Stimulated activated CD8-positive, alpha-beta memory T cell treated with anti-CD3 and anti-CD28 coated beads, Interleukin-4, amount 100 ng/mL, for 1 hour (primary cell): ENCODE measurements at regions not wholly inside any gene's neighbourhood (a gene's known extent, or its start where the extent isn't known, plus 50 kb on each side); places are given as distances from the start of the nearest gene placed in this dataset.

Source experiments
- DNase-seq, 2 donors: peaks; one replicate each; pipeline ENCODE4 v3.0.0-alpha.2; 2020; ENCODE audit warnings: low read depth in 2 of 2, low spot score in 1 of 2

DNA sequence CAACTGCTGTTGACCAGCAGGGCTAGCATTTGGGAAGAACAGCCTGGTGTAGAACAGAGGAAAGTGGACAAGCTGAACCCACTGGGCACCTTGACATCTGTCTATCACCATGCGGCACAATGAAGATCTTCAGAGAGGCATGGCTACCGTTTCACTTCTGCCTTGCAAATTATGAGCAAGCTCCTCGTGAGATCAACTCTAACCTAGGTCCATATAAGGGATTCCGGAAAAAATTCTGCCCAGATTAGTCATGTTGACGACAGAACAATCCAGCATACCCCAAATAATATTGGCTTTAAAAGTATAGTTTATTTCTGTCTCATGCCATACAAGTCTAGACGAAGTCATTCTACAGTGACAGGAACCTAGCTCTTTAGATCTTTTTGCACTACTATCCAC is 91.6 kb upstream of the ATF7IP start:
- no peak for DNase-seq

- DNase-seq = no peak
These were observed 90.4 kb upstream of the ATF7IP start for GRCh38 chr12:14275111-14275510.

DNA sequence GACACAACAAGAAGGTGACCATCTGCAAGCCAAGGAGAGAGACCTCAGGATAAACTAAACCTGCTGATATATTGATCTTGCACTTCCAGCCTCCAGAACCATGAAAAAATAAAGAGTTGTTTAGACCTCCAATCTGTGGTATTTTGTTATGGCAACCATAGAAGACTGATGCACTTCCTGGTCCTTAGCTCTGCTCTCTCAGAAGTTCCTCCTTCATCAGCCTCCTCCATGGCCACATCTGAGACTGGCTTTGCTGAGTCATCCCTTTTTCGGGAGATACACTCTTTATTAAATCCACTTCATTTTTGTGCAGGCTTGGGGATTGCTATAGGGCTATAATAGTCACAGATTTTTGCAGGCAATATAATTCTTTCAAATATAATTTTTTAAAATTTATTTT is 89.6 kb upstream of the ATF7IP start:
- no peak for DNase-seq

DNA sequence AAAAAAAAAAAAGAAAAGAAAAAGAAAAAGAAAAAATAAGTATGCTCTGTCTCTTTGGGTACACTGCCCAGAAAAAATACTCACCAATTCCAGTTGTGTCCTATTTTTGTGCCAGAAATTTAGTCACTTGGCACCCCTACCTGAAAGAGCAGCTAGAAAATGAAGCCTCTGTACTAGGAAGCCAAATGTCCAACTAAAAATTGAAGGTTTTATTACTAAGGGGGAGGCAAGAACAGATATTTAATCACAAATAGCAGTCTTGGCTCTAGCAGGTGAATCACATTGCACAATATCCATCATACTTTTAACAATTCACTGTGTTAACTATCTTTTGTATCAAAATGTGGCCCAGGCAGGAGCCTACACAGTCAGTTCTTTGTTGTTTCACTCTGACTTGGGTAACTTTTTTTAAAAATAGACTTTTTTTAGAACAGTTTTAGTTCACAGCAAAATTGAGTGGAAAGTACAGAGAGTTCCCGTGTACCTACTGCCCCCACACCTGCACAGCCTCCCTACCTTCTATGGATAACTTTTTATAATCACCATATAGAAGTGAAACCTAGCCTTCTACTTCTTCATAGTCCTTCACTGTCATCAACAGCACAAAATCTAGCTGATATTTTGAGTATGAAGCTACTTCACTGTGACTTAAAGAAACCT is 87.1 kb upstream of the ATF7IP start:
- no peak for DNase-seq

- no peak for DNase-seq
These were observed 85.6 kb upstream of the ATF7IP start for GRCh38 chr12:14279845-14280244.

DNA sequence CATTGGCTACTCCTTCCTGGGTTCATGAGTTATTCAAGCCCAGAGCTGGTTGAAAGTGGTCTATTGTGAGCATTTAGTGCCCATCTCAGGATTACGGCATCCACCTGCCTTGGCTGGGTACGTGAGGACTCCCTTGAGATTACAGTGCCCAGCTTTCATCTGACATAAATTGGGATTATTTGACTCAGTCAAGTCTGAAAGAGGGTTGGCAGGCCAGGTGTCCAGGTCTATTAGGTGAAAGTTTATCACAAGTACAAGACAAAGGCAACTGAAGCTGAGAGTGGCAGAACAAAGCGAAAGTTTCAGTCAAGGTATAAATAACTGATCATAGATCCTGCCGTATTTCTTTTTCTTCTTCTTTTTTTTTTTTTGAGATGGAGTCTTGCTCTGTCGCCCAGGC is 84.6 kb upstream of the ATF7IP start:
- no peak for DNase-seq

GRCh38 chr12:14281539-14281938 is 83.9 kb upstream of the ATF7IP start:
- DNase-seq = no peak

GRCh38 chr12:14283489-14284144 is 81.9 kb upstream of the ATF7IP start:
- no peak for DNase-seq

GRCh38 chr12:14284184-14284722 is 81.2 kb upstream of the ATF7IP start:
- no peak for DNase-seq

GRCh38 chr12:14289601-14290000 is 75.9 kb upstream of the ATF7IP start:
- no peak for DNase-seq

DNA sequence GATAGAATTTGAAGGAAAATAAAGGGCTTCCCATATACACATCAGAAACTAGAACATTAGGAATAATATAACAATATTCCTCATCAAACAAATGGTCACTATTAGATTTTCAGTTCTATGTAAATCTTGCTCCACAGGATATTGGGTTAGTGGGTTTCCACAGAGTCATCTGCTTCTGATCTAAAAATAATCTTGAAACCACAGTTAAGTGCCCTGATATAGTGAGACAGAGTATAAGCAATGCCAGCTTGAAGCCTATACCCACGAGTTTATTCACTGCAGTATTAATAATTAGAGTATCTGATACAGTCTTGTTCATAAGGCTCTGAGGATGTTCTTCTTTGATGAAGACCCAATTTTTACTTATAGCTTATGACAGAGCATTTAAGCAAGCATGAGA is 74.5 kb upstream of the ATF7IP start:
- DNase-seq = no peak

- no peak for DNase-seq
These were observed 61.8 kb upstream of the ATF7IP start for GRCh38 chr12:14303661-14304155.

DNA sequence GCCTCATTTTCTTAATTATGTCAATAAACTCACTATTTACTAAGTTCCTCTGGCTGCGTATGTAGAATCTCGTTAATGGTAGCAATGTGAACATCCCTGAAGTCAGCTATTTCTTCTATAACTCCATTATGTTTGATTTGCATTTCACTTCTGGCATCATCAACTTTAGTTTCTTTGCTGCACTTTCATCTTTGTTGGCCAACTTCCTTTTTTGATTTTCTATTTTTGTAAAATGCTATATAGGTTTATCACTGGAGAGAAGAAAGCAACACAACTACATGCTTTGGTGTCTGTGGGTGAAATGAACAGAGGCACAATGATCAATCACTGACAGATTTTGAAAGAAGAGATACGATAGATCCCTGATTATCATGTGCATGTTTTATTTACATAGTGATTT is 58.5 kb upstream of the ATF7IP start:
- DNase-seq = no peak

DNA sequence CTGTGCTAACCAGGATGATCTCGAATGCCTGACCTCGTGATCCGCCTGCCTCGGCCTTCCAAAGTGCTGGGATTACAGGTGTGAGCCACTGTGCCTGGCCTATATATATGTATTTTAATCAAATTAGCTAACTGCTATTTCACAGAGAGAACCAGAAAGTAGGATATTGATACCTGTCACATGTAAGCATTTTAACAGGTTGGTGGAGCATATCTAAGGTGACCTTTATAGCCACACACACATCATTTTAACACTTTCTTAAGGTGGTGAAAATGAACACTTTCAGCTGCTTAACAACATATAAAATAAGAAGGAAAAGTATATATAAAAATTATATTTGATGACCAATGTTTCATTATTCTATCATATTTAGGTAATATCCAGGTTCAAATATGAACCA is 57.0 kb upstream of the ATF7IP start:
- no peak for DNase-seq

GRCh38 chr12:14310866-14311265 is 54.6 kb upstream of the ATF7IP start:
- DNase-seq = no peak

- DNase-seq = no peak
These were observed 51.9 kb upstream of the ATF7IP start for GRCh38 chr12:14313379-14314138.

DNA sequence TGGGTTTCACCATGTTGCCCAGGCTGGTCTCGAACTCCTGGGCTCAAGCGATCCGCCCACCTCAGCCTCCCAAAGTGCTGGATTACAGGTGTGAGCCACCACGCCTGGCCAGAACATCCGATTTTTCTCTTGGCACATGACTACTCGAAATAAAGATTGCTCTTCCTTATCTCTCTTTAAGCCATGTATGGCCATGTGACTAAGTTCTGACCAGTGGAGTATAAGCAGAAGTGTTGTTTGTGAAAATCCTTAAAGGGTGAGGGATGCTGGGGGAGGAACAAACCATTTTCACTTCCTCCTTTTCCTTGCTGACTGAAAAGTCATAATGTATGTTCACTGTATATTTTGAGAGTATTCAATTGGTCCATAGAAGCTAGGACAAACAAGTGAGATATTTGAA is 50.7 kb upstream of the ATF7IP start:
- DNase-seq = no peak

DNA sequence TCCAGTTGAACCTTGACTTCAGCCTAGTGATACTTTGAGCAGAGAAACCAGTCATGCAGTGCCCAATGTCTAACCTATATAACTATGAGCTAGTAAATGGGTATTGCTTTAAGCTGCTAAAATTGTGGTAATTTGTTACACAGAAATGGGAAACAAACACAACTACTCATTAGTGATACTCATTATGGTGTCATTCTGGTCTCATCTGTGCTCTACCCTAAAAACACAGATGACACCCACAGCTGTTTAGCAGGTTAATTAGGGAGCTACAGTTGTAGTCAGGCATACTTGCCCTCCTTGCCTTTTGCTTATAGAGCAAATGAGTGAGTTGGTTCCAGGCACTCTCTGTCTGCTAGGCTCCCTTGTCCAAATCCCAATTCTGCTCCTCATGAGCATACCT is 50.0 kb upstream of the ATF7IP start:
- no peak for DNase-seq
